GM20431 (cell line): ENCODE measurements at regions not wholly inside any gene's neighbourhood (a gene's known extent, or its start where the extent isn't known, plus 50 kb on each side); places are given as distances from the start of the nearest gene placed in this dataset.

ENCODE experiments used
- in situ Hi-C: fragments of 300-500 bp; cut with MseI, MboI; formaldehyde crosslinking; loops from one replicate; pipeline ENCODE4 v1.15.0; 2020; ENCODE audit warnings: low sequenced_read_pairs; ENCODE audit not compliant: unreplicated experiment

GRCh38 chr1:9456833-9457232, 82.4 kb upstream of the SLC25A33 start:
- in situ Hi-C loops, result loop anchor here (10.0 to 25.0 kb wide), 2 partner anchors 162 to 345 kb away; partner anchors contain the start of gene SPSB1

DNA sequence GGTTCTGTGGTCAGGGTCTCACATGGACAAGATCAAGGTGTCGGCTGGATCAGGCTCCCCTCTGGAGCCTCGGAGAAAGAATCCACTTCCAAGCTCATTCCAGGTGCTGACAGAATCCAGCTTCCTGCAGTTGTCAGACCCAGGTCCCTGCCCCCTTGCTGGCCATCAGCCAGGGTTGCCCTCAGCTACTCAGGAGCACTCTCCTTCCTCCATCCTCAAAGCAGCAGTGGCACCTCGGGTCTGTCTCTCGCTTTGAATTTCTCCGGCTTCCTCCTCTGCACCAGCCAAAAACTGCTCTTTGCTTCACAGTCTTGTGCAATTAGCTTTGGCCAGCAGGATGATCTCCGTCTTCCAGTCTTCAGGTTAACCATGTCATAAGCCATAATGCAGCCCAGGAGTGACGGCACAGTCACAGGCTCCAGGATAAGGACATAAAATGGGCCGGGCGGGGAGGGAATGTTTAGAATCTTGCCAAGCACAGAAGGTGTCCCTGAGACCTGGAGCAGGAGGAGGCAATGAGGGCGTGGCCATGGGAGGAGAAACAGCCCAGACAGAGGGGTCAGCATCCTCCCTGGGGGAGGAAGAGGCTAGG, 79.4 kb upstream of the SLC25A33 start:
- in situ Hi-C loops, result loop anchor here (10.0 to 25.0 kb wide), 2 partner anchors 165 to 348 kb away; partner anchors contain the start of gene SPSB1

- in situ Hi-C loops, result loop anchor here (25.0 kb wide), 1 partner anchor 353 kb away; no protein-coding TSS in a partner anchor
These were observed 73.6 kb upstream of the SLC25A33 start for GRCh38 chr1:9465640-9466039.

DNA sequence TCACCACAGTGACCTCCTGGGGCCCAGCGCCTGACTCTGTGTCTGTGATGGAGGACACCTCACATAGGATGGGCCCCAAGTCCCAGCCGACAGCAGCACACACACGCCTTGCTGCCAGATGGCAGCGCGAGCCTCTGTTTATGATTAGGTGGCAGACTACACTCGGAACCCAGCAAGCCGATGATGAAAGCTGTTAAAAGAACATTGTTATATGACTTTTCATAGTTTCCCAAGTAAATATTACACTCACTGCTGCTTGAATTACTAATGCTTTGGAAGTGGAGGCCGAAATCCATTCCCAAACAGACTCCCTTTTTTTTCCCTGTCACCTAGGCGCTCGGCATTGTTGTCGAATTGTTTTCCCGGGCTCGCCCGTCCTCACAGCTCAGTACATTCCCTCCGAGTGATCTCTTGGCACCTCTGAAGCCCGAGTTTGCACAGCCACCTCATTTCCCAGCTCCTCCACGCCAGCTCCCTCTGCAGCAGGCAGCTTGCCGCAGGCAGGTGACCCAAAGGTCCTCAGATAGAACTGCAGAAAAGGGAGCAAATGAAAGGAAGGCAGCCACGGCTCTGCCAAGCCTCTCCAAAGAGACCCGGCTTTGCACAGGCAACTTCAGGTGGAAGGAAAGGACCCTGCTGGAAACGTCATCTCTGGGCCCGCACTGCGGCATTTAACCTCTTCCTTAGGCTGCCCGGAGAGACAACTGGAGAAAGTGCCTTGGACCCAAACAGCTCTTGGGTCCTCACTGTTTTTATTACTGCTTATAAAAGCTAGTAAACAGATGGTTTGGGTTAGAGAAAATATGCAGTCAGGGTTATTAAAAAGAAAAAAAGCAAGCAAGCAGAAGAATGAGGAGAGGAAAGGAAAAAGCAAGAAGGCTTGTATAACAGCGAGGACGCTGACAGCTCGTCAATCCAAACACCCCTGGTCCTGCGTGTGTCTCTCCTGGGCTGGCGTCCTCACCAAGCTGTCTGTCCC, 72.2 kb upstream of the SLC25A33 start:
- in situ Hi-C loops, result loop anchor here (25.0 kb wide), 1 partner anchor 355 kb away; no protein-coding TSS in a partner anchor

DNA sequence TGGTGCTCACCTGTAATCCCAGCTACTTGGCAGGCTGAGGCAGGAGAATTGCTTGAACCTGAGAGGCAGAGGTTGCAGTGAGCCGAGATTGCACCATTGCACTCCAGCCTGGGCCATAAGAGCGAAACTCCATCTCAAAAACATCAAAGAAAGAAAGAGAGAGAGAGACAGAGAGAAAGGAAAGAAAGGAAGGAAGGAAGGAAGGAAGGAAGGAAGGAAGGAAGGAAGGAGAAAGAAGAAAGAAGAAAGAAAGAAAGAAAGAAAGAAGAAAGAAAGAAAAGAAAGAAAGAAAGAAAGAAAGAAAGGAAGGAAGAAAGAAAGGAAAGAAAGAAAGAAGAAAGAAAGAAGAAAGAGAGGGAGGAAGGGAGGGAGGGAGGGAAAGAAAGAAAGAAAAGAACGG, 69.4 kb upstream of the SLC25A33 start:
- in situ Hi-C loops, result loop anchor here (25.0 kb wide), 1 partner anchor 358 kb away; no protein-coding TSS in a partner anchor

- in situ Hi-C loops, result loop anchor here (25.0 kb wide), 1 partner anchor 359 kb away; no protein-coding TSS in a partner anchor
These were observed 67.6 kb upstream of the SLC25A33 start for GRCh38 chr1:9471679-9472078.

DNA sequence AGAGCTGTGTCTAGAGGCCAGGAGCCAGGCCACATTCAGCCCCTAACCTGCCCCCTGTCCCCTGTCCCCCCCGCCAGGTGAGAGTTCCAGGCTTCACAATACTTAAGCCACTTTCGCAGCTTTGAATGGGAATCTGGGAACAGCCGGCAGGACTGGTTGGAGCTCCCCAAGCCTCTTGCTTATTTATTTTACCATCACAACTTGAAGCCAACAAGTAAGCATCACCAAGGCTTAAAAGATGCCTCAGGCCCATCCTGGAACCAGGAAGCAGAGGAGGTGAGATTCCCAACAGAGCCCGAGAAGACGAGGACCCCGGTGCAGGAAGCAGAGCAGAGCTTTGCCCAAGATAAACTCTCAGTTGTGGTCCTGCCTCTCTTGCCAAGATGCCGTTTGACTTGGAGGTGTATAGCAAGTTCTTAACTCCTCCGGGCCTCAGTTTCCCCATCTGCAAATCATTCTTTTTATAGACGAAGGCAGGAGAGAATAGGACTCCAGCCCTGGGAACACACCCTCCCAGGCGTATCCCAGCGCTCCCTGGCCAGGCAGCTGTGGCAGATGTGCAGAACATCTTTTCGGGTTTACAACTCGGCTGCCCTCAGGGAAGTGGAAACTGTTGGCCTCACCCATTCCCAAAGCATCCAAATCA, 66.8 kb upstream of the SLC25A33 start:
- in situ Hi-C loops, result loop anchor here (25.0 kb wide), 1 partner anchor 360 kb away; no protein-coding TSS in a partner anchor

GRCh38 chr1:9473032-9473807, 66.0 kb upstream of the SLC25A33 start:
- in situ Hi-C loops, result loop anchor here (25.0 kb wide), 1 partner anchor 361 kb away; no protein-coding TSS in a partner anchor

DNA sequence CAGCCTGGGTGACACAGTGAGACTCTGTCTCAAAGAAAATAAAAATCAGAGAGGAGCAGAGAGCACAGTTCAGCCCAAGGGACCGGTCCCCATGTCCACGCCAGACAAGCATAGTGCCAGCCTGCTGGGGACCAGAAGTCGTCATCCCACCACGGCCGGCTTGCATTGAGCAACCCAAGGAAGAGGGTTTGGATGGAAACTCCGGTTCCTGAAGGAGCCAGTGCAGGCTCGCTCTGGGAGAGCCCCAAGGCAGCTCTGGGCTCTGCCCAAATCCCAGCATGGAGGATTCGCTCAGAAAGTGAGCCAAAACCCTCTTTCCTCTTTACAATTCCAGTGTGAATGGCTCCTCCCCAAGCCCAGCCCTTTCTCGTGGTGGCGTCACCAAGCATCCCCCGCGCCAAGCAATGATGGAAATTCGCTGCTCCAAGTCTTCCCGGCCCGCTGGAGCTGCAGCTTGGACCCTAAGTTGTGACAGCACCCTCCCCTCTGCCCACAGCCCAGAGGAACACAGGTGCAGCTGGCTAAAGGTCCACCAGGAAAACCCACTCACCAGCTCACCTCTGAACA, 64.1 kb upstream of the SLC25A33 start:
- in situ Hi-C loops, result no loop called here

GRCh38 chr1:9476790-9477463, 62.3 kb upstream of the SLC25A33 start:
- in situ Hi-C loops, result no loop called here

DNA sequence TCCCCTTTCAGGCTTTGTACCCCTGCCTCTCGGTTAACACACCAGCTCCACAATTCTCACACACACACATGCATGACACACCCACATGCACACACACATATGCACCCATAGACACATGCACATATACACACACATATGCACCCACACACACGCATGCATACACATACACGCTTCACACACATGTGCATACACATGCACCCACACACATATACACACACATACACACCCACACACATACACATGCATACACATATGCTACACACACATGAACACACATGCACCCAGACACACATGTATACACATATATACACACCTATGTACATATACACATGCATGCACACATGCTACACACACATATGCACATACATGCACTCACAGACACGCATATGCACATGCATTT, 61.7 kb upstream of the SLC25A33 start:
- in situ Hi-C loops, result no loop called here

DNA sequence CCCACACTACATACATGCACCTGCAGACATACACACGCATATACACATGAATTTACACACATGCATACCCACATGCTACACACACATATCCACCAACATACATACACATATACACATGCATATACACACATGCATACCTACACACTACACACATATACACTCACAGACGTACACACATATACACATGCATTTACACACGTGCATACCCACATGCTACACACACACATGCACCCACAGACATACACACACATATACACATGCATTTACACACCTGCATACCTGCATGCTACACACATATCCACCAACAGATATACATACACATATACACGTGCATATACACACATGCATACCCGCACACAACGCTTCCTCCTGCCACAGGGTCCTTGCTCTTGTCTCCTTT, 61.2 kb upstream of the SLC25A33 start:
- in situ Hi-C loops, result no loop called here

GRCh38 chr1:9481048-9481447, 58.2 kb upstream of the SLC25A33 start:
- in situ Hi-C loops, result loop anchor here (10.0 kb wide), 1 partner anchor 196 kb away; no protein-coding TSS in a partner anchor

- in situ Hi-C loops, result loop anchor here (10.0 kb wide), 1 partner anchor 198 kb away; no protein-coding TSS in a partner anchor
These were observed 56.9 kb upstream of the SLC25A33 start for GRCh38 chr1:9482403-9482802.

GRCh38 chr1:9482816-9483572, 56.3 kb upstream of the SLC25A33 start:
- in situ Hi-C loops, result loop anchor here (10.0 kb wide), 1 partner anchor 198 kb away; no protein-coding TSS in a partner anchor

GRCh38 chr1:9486466-9487140, 52.7 kb upstream of the SLC25A33 start:
- in situ Hi-C loops, result loop anchor here (10.0 kb wide), 1 partner anchor 202 kb away; no protein-coding TSS in a partner anchor
